ENCODE measurements at regions not wholly inside any gene's neighbourhood (a gene's known extent, or its start where the extent isn't known, plus 50 kb on each side); places are given as distances from the start of the nearest gene placed in this dataset.
"Not testable (repeated sequence)": the region's sequence is repeated elsewhere in the genome, so short reads cannot be mapped to it uniquely, and the experiment has no call there.

- no peaks in the 10 kb centered on the region for H3K9me3 Mint-ChIP-seq (ENCODE audit: unreplicated experiment)
- H3K27me3 Mint-ChIP-seq (ENCODE audit: insufficient read depth, unreplicated experiment) = peaks cover 6% of the 10 kb centered on the region
- no peaks in the 10 kb centered on the region for H3K4me1 Mint-ChIP-seq (ENCODE audit: low read depth, unreplicated experiment)
- intact Hi-C loops (cut with micrococcal nuclease; ENCODE audit: unreplicated experiment) = no loop called here
- no TSS peak for BruUV-seq (replicated peaks)
- H3K4me1 ChIP-seq = no peaks in the 10 kb centered on the region
- no peaks in the 10 kb centered on the region for H3K36me3 ChIP-seq (ENCODE audit: control insufficient read depth, insufficient read depth, low read length)
- no peak for TF ChIP-seq CTCF (IDR thresholded peaks at IDR 0.05; ENCODE audit: insufficient read depth in 1 of 2, low read depth in 1 of 2, low read length in 1 of 2, severe bottlenecking in 1 of 2, unreplicated experiment in 1 of 2)
- no peak overlapping the region for H3K27ac Mint-ChIP-seq (ENCODE audit: unreplicated experiment)
- H3K36me3 Mint-ChIP-seq (ENCODE audit: insufficient read depth, unreplicated experiment) = no peaks in the 10 kb centered on the region
- DNase-seq = no peak
- POLR2A ChIA-PET = no interaction called here
- CTCF ChIA-PET = no interaction called here
- H3K4me3 ChIP-seq (ENCODE audit: low read depth, low read length) = no peak overlapping the region
- no peak overlapping the region for H3K4me3 Mint-ChIP-seq (ENCODE audit: unreplicated experiment)
- H3K9me3 ChIP-seq = no peaks in the 10 kb centered on the region
- H3K27me3 ChIP-seq (replicated peaks; ENCODE audit: control insufficient read depth, insufficient read depth, low read length) = no peaks in the 10 kb centered on the region
These were observed 870.6 kb downstream of the TMEM121 start for GRCh38 chr14:106396999-106397398.

- H3K27me3 ChIP-seq (replicated peaks; ENCODE audit: control insufficient read depth, insufficient read depth, low read length); H3K36me3 ChIP-seq (ENCODE audit: control insufficient read depth, insufficient read depth, low read length); H3K9me3 Mint-ChIP-seq (ENCODE audit: unreplicated experiment); H3K27me3 Mint-ChIP-seq (ENCODE audit: insufficient read depth, unreplicated experiment); DNase-seq; H3K4me1 ChIP-seq; H3K9me3 ChIP-seq; POLR2A ChIA-PET; H3K4me1 Mint-ChIP-seq (ENCODE audit: low read depth, unreplicated experiment); H3K4me3 ChIP-seq (ENCODE audit: low read depth, low read length); intact Hi-C loops (cut with micrococcal nuclease; ENCODE audit: unreplicated experiment); BruUV-seq (replicated peaks); H3K4me3 Mint-ChIP-seq (ENCODE audit: unreplicated experiment); H3K27ac Mint-ChIP-seq (ENCODE audit: unreplicated experiment); H3K36me3 Mint-ChIP-seq (ENCODE audit: insufficient read depth, unreplicated experiment); CTCF ChIA-PET: not testable (repeated sequence)
These were observed 872.5 kb downstream of the TMEM121 start for GRCh38 chr14:106398931-106399331.

GRCh38 chr14:106401316-106401715, 874.9 kb downstream of the TMEM121 start:
- BruUV-seq (replicated peaks); H3K27me3 ChIP-seq (replicated peaks; ENCODE audit: control insufficient read depth, insufficient read depth, low read length); H3K9me3 ChIP-seq; intact Hi-C loops (cut with micrococcal nuclease; ENCODE audit: unreplicated experiment); H3K4me1 Mint-ChIP-seq (ENCODE audit: low read depth, unreplicated experiment); POLR2A ChIA-PET; H3K4me1 ChIP-seq; H3K4me3 ChIP-seq (ENCODE audit: low read depth, low read length); CTCF ChIA-PET; DNase-seq; H3K36me3 Mint-ChIP-seq (ENCODE audit: insufficient read depth, unreplicated experiment); H3K27me3 Mint-ChIP-seq (ENCODE audit: insufficient read depth, unreplicated experiment); H3K36me3 ChIP-seq (ENCODE audit: control insufficient read depth, insufficient read depth, low read length); H3K27ac Mint-ChIP-seq (ENCODE audit: unreplicated experiment); H3K4me3 Mint-ChIP-seq (ENCODE audit: unreplicated experiment); H3K9me3 Mint-ChIP-seq (ENCODE audit: unreplicated experiment): not testable (repeated sequence)

GRCh38 chr14:106410229-106410628, 883.8 kb downstream of the TMEM121 start:
- H3K27ac Mint-ChIP-seq (ENCODE audit: unreplicated experiment); H3K36me3 ChIP-seq (ENCODE audit: control insufficient read depth, insufficient read depth, low read length); intact Hi-C loops (cut with micrococcal nuclease; ENCODE audit: unreplicated experiment); H3K9me3 ChIP-seq; H3K4me3 ChIP-seq (ENCODE audit: low read depth, low read length); H3K4me1 ChIP-seq; BruUV-seq (replicated peaks); H3K27me3 ChIP-seq (replicated peaks; ENCODE audit: control insufficient read depth, insufficient read depth, low read length); H3K27me3 Mint-ChIP-seq (ENCODE audit: insufficient read depth, unreplicated experiment); H3K9me3 Mint-ChIP-seq (ENCODE audit: unreplicated experiment); CTCF ChIA-PET; POLR2A ChIA-PET; H3K36me3 Mint-ChIP-seq (ENCODE audit: insufficient read depth, unreplicated experiment); H3K4me3 Mint-ChIP-seq (ENCODE audit: unreplicated experiment); H3K4me1 Mint-ChIP-seq (ENCODE audit: low read depth, unreplicated experiment): not testable (repeated sequence)
- peak in 1 of 2 experiments; percentile 18 for DNase-seq
- peak in 1 of 2 experiments; percentile 33 for TF ChIP-seq CTCF (IDR thresholded peaks at IDR 0.05; ENCODE audit: insufficient read depth in 1 of 2, low read depth in 1 of 2, low read length in 1 of 2, severe bottlenecking in 1 of 2, unreplicated experiment in 1 of 2)
